ENCODE measurements at regions not wholly inside any gene's neighbourhood (a gene's known extent, or its start where the extent isn't known, plus 50 kb on each side); places are given as distances from the start of the nearest gene placed in this dataset.

DNA sequence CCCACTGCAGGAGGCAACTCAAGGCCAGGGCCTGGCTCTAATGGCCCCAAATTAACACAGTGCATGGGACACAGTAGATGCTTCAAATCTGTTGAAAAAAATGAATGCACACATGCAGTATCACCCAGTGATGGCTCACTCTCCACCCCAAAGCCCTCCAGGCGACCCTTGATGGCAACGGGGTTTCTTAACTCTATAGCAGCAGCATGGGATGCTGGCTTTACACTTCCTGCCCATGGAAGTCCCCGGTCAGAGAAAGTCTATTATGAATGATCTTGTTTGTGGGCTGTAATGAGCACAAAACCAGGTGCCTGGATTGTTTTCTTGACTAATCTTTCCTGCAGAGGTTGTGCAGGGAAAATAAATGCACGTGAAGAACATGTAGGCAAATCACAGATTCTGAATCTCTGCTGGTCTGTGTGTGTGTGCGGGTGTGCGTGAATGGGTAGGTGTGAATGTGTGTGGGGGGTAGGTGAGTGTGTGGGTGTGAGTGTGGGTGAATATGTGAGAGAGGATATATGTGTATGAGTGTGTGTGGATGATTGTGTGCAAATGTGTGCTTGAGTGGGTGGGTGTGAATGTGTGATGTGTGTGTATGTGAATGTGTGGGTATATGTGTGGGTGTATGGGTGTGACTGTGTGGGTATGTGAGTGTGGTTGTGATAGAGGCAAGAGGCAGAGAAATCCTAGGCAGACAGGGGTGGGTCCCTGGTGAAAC is 60.1 kb upstream of the MLN start:
- no peak for DNase-seq (ENCODE audit: low read depth, low spot score)

DNA sequence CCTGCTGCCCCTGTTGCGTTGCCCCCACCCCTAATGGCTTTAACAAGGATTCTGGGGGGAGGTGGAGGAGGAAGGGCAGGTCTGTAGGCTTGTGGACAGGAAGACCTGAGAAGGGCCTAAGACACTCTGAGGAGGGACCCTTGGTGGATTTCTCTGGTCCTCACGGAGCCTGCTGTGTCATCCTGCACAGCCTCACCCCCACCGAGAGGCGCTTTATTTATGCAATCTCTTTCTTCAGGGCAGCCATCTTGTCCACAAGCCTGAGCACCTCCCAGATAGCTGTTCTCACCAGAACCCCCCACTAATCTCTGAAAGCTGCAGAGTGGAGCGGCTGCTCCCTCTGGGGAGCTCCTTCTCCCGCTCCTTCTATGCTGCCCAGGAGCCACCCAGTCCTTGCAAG is 59.3 kb upstream of the MLN start:
- DNase-seq (ENCODE audit: low read depth, low spot score) = no peak

DNA sequence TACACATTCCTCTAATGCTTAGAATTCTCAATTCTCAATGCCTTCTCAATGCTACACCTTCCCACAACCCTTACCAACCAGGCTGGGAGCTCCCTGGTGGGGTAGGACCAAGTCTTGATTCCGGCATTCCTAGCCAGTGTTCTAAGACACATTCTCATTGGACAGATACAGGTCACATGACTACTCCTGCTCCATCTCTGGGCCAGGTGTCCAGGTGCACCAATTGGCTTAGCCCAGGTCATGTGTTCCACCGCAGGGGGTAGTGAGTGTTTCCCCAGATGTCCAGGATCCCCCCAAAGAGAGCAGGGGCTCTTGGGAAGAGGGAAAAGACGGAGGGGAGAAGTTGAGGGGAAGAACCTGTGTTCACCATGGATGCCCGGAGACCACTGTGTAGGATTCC is 58.7 kb upstream of the MLN start:
- DNase-seq (ENCODE audit: low read depth, low spot score) = no peak

DNA sequence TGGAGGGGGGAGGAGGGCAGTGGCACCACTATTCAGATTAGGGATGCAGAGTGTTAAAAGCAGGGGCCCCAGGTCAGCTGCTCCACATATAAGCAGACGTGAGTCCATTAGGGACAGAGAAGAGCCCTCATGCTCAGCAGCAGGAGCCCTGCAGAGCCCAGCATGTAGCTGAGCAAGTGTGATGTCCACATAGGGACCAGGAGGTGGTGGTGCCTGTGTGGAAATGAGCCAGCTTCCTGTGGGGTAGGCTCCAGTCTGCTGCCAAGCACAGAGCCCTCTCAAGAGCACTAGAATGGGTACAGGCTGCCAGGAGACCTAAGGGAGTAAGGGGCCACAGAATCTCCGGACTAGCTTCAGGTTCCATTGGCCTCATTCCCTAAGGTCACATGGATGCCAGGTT is 57.9 kb upstream of the MLN start:
- no peak for DNase-seq (ENCODE audit: low read depth, low spot score)

DNA sequence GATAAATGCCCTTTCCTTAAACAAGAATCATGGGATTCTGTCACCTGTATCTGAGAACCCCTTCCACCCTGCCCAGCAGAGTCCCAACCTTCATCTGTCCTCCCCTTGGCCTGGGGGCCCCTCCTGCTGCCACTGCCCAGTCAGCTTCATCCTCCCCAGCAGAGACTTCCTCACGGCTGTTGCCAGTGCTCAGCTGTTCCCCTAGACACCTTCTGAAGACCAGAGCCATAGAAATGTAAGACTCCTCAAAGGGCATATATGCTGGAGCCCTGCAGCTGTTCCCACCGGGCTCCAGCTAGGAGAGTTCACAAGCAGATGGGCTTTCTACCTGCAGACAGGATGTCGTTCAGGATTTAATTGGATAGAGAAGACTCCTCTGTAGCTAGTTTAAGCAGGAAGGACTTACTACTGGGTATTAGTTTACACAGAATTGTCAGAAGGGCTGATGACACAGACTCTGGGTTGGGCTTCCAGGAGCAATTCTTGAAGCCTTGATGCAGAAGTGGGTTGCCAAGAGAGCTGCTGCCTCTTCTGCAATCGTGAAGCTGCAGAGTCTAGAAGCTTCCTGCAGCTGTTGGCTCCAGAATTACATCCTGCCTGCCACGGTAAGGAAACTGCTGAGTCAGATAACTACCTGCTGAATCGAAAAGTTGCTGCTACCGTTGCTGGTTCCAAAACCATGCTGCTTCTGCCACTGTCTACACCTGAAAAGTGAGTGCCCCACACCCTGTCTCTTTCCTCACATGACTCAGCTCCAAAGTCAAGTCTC is 57.1 kb upstream of the MLN start:
- DNase-seq (ENCODE audit: low read depth, low spot score) = no peak

DNA sequence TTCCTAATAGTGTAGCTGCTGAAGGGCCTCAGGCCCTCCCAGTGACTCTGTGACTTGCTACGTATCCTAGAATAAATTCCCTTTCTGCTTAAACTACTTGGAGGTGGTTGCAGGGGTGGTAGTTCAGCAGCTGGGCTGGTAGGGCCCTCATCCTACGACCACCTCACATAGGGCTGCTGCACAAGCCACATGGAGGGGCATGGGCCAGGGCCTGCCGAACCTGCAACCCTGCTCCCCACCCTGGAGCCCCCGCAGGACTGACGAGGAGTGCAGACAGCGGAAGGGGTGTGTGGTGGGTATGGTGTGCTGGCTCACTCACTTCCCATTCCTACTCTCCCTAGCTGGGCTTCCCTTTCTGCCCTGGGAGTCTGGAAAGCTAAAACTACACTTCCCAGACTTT is 56.2 kb upstream of the MLN start:
- no peak for DNase-seq (ENCODE audit: low read depth, low spot score)

DNA sequence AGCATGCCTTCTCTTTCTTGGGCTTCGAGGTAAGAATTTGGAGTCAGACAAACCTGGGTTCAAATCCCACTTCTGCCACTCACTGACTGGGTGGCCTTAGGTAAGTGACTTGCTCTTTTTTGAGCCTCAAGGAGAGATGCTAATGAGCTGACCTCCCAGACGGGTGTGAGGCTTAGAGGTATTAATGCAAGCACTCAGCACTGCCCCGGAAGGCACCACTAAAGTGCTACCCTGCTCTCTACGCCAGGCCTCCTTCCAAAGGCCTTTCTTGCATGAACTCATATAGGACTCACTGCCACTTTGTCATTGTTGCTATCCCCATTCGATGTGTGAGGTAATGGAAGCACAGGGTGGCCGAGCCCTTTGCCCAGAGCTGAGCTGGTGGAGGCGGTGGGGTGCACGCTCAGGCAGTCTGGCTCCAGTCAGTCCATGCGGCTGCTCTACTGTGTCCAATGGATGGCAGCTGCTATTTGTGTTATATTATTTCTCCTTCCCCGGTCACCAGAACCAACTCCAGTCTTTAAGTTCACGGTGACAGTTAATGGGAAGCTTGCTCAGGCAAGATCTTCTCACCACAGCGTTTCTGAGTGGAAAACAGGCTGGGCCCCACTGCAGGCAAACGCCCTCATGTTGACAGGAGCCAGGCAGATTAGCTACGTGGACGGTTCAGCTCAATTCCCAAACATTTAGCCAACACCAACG is 55.2 kb upstream of the MLN start:
- DNase-seq (ENCODE audit: low read depth, low spot score) = no peak

DNA sequence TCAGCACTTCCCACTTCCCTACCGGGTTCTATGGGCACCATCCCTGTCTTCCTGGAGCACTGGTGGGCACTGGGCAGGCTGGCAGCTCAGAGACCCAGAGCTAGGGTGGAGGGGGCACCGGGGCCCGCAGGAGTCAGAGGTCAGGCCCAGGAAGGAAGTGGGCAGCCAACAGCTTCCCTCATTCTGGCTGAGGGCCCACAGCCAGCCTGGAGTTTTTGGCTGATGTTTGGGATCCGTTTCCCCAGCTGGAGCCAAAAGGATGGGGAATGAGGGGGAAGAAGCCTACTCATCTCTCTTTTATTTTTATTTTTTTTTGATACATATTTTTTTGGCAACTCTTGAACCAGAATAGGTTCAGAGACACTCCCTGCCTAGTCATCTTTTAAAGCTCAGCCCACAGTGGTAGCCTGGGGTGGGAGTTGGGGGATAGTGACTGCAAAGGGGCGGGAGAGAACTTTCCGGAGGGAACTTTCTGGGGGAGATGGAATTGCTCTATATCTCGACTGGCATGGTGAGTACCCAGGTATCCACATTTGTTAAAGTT is 54.2 kb upstream of the MLN start:
- DNase-seq (ENCODE audit: low read depth, low spot score) = no peak

DNA sequence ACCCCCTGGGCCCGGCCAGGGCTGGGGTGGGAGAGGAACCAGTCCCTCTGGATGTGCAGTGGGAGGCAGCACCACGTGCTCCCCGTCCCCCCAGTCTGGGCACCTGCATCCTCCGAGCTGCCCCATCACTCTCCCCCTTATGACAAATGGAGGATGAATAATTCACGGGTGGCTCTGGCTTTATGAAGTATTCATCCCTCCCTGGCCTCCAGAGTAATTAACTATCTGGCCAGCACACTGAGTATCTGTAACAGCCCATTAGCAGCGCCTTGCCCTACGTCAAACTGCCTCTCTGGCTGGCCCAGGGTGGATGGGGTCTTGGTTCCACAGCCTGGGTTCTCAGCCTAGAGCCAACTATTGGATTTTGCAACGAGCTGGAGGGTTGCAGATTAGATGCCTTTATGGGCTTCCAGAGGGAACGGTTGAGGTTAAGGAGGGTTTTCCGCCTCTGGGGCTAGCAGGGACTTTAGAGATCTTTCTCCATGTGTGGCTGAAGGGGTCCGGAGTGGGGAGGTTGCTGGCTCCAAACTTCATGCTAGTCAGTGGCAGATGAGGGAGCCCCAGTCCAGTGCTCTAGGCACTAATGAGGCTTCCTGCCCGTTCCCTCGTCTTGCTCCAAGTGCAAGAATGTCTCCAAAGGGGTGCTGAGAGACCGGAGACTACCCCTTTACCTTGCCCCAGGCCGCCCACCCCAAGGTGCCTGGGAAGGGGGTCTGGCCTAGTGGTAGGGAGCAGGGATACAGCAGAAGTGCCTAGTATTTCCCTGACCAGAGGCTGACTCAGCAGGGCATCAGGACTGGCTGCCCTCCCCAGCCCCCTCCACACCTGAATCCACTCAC is 53.5 kb upstream of the MLN start:
- DNase-seq (ENCODE audit: low read depth, low spot score) = no peak

DNA sequence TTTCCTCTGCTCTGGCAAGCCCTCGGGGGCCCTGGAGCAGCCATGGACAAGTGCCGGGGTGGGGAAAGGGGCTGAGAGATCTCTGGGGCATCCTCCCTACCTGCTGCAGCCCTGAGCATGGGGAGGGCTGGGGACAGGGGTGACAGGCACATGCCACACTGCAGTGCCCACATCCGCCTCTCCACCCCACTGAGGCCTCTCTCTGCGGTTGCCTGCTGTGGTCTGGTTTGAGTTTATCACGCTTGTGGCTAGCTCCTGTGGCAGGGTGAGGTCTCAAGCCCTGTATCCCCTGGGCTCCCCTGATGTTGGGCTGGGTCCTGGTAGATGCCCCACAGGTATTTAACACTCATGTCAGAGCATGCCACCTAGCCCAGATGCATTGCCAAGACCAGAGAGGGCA is 52.9 kb upstream of the MLN start:
- peak; percentile 47 for DNase-seq (ENCODE audit: low read depth, low spot score)

DNA sequence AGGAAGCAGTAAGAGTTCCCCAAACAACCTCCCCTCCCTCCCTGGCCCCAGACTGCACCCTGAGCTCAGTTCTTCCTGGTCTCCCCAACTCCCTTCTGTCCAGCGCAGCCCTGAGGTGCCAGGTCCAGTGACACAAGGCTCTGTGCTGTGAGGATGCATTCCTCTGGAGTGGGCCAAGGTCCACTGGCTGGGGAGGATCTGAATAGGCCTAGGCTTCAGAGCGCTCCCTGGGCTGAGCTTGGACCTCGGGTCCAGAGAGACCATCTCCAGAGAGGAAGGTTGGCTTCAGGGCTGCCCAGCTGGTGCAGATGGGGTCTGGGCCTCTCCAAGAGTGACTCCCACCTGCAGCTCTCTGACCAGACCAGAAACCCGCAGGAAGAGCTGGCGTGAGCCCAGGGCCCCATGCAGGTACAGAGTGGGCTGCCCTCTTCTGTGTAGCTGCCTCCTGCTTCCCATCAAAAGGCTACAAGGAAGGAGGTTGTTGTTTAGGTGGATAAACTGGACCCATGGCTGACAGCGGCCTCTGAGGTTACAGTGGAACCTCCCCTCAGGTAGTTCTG is 52.3 kb upstream of the MLN start:
- DNase-seq (ENCODE audit: low read depth, low spot score) = no peak

DNA sequence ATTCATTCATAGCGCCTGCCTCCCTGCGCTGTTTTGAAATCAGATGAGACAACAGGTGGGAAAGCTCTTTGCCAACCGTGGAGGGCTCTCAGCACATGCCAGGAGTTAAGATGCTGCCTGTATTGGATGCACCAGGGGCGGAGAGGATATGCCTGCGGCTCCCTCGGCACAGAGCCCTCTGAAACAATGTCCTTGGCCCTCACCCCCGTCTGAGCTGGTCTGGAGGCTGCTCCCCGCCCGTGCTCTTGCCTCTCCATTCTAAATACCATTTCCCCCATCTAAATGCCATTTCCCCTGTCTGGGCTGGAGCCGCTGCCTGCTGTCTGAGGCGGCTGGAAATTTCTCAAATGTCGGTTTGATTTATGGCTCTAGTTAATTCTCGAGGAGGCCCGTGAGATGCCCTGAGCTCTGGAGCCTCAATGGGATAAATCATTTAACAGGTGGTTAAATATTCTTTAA is 50.8 kb upstream of the MLN start:
- DNase-seq (ENCODE audit: low read depth, low spot score) = no peak

DNA sequence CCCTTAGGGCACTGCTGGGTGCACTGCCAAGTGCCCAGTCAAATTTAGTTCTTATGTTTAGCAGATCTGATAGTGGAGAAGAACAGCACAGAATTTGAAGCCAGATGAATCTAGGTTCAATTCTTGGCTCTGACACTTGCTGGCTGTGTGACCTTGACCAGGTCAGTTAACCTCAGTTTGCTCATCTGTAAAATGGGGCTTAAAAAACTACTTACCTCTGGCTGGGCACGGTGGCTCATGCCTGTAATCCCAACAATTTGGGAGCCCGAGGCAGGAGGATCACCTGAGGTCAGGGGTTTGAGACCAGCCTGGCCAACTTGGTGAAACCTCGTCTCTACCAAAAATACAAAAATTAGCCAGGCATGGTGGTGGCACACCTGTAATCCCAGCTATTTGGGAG is 49.9 kb upstream of the MLN start:
- no peak for DNase-seq (ENCODE audit: low read depth, low spot score)

All from activated CD4-positive, CD25-positive, alpha-beta regulatory T cell treated with anti-CD3 and anti-CD28 coated beads, Interleukin-2, amount 50 U/mL, for 16 hours (primary cell).